HCT116 (cell line): ENCODE measurements at regions not wholly inside any gene's neighbourhood (a gene's known extent, or its start where the extent isn't known, plus 50 kb on each side); places are given as distances from the start of the nearest gene placed in this dataset.

ENCODE experiments used
- ATF3 ChIP-seq: IDR thresholded peaks from 2 replicates; pipeline ENCODE4 v1.6.1; 2012
- CTCF ChIP-seq, 3 experiments: fragments of 200-600 bp in 1 of 3; sonication (generic) in 1 of 3; IDR thresholded peaks in 2 of 3; conservative IDR thresholded peaks in 1 of 3; 2 replicates each; pipeline ENCODE4 v1.5.1; 2012 to 2017; ENCODE audit warnings: low read depth in 2 of 3, low read length in 2 of 3, antibody characterized with exemption in 1 of 3, borderline replicate concordance in 1 of 3, control low read depth in 1 of 3, mild to moderate bottlenecking in 1 of 3, mixed read lengths in 1 of 3, mixed run types in 1 of 3, moderate library complexity in 1 of 3; ENCODE audit not compliant: insufficient read depth in 1 of 3

GRCh38 chr9:99632349-99633038 lies 189.2 kb upstream of the NR4A3 start:
- TF ChIP-seq ATF3 (no peak), CTCF (IDR thresholded peaks at IDR 0.05 in 2 of 3, conservative IDR thresholded peaks at IDR 0.05 in 1 of 3; ENCODE audit: borderline replicate concordance in 1 of 3, insufficient read depth in 1 of 3, low read depth in 2 of 3, low read length in 2 of 3) (no peak)
